ENCODE measurements at regions not wholly inside any gene's neighbourhood (a gene's known extent, or its start where the extent isn't known, plus 50 kb on each side); places are given as distances from the start of the nearest gene placed in this dataset.

GRCh38 chr1:72734415-72734814 is 452.1 kb upstream of the NEGR1 start:
- TF ChIP-seq CTCF (conservative IDR thresholded peaks at IDR 0.05; ENCODE audit: low read depth in 2 of 2) = no peak
- no peak for TF ChIP-seq JUNB (IDR thresholded peaks at IDR 0.05; ENCODE audit: unreplicated experiment)
- TF ChIP-seq EZH2 (IDR thresholded peaks at IDR 0.05; ENCODE audit: low read depth, unreplicated experiment) = no peak
- TF ChIP-seq REST (IDR thresholded peaks at IDR 0.05; ENCODE audit: unreplicated experiment) = no peak

All from GM23338 (cell line).